Lung microvascular endothelial cell (primary cell): ENCODE measurements at regions not wholly inside any gene's neighbourhood (a gene's known extent, or its start where the extent isn't known, plus 50 kb on each side); places are given as distances from the start of the nearest gene placed in this dataset.
"Not testable (repeated sequence)": the region's sequence is repeated elsewhere in the genome, so short reads cannot be mapped to it uniquely, and the experiment has no call there.

Source experiments
- DNase-seq, 2 donors: peaks; one replicate each; pipeline versions ENCODE4 v3.0.0 to v3.0.0-alpha.2; 2010; ENCODE audit warnings: low read depth in 2 of 2

GRCh38 chr9:7545371-7546165 lies 254.0 kb downstream of the DMAC1 start:
- DNase-seq = no peak

- no peak for DNase-seq
These were observed 256.9 kb downstream of the DMAC1 start for GRCh38 chr9:7542693-7543092.

- DNase-seq = no peak
These were observed 257.5 kb downstream of the DMAC1 start for GRCh38 chr9:7542126-7542525.

DNA sequence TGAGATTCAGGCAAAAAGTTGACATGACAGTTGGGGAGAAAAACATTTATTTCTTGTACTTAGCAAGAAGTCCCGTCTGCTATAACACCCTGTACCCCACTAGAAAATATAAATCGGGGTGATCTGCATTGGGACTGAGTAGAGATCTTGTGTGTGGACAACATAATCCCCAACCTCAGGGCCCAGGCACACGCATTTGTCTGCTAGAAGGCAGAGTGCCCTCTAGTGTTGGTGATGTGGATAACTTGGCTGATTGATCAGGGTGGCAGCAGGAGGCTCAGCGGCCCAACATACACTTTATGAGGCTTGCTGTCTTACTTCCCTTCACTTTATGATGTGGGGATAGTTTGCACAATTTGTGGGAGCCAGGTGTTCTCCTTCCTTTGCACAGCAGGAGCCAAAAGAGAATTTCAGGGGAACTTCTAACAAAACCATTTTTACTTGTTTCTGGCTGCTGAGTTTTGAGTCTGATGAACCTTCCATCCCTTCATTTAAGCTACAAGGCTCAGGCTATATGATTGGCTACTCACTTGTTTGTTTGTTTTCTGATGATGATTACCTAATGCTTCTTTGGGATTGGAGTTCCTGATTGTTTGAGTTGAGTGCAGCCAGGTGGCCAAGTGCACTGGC lies 263.2 kb downstream of the DMAC1 start:
- DNase-seq = peak; percentile 57 to 72

- peak in 1 of 2 donors; percentile 3 for DNase-seq
These were observed 265.2 kb downstream of the DMAC1 start for GRCh38 chr9:7534211-7534935.

GRCh38 chr9:7533376-7534090 lies 266.0 kb downstream of the DMAC1 start:
- DNase-seq = no peak

DNA sequence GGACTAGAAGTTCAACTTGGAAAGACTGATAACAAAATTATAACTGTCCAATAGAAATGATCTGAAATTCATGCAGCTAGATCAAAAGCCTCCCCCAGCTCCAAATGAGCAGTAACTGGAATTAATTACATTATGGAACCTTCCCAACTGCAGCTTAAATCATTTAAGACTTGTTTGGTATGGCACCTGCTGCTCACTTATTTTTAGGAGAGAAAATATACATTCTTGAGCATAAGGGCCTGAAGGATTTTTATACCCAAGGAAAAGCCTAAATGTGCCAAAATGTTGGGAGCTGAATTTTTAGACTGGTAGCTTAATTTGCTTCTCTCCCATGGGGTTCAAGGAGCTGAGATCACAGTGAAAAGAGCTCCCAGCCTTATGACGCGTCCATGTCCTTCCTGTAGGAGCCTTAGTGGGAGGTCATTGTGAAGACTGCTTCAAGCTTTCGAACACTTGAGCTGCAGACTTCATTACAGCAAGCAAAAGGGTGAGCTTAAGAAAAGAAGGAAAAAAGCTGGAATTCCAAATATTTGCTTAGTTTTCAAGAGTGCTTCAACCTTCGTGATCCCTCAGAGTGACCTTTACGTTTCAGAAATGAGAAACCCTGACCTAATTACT lies 276.0 kb downstream of the DMAC1 start:
- no peak for DNase-seq

DNA sequence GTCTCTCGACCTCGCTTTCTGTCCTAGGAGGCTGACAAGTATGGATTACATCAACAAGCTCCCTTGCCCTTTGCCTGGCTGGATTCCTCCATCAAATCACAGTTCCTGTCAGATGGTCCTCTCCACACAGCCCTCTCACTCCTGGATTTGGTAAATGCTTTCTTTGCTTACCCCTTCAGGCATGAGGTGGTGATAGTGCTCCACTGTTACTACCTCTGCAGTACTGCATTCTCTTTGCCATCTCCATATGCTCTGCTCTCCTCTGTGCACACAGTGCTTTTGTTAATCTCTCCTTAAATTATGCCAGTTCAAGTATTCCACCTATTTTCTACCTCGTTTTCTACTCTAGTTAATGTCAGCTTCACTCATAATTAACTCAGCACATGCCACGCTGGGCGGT lies 279.2 kb downstream of the DMAC1 start:
- no peak for DNase-seq

- no peak for DNase-seq
These were observed 283.2 kb downstream of the DMAC1 start for GRCh38 chr9:7516376-7516775.

GRCh38 chr9:7510199-7510598 lies 289.4 kb downstream of the DMAC1 start:
- no peak for DNase-seq

DNA sequence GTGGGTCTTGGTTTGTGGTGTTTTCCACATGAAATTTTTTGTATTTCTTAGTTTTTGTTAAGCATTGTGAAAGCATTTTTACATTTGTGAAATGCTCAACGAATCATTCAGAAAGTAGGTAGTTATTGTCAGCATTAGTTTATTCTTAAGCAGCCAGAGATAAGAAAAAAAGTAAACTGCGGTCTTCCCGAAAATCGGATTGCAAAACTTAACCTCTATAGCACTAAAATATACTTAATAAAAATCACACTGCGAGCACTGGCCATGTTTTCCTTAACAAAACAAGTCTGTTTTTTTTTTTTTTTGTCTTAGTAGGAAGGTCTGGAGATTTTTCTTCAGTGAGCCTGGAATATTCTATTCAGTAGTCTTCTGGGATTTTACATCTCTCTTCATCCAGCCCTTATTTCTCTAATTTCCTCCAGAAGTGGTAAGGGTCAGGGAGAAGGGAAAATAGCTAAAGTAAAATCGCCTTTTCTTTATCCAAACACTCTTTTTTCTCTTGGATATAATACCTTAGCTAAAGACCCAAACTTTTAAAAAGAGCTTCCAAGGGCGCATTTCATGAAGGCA lies 289.9 kb downstream of the DMAC1 start:
- DNase-seq = no peak

DNA sequence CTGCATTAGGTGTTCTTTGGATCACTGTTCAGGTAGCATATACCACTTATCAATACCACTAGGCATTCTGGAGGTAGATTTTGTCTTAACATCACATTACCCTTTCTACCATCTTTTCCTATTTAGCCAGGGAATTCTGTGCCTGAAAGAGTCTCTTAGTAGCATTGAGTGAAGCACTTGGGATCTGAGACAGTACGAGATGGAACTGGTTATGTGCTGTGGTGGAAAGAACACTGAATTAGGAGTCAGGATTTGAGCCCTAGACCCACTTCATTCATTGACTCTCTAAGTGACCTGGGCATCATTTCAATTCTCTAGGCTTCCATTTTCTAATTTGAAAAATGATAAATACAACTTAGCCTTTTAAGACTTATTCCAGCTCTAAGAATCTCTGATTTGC lies 291.1 kb downstream of the DMAC1 start:
- no peak for DNase-seq

DNA sequence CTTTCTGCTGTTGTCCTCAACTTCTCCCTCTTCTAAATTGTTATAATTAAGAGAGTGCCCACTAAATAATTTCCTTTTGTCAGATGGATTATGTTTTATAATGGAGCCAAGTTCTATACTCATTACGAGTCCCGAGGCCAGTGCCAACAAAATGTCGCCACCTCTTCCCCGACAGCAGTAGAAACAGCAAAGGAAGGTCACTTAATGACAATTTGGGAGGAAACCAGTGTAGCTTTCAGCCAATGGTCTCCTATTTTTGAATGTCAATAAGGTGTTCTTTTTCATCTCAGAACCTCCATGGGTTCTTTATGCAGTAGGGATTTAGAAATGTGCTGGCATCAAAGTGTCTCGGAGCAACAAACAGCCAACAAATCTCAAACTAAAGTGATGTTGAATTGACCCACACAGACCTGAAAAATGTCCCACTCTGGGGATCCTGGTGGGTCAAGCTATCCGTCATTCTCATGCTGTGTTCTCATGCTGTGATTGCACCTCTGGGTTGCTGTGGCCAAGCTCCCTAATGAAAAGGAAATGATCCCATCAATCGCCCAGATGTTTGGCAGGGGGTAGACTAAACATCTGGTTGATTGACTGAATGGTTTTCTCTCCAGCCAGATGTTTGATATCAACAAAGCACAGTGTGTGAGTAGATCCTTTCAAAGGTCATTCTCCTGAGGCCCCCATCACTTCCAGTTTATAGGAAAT lies 291.9 kb downstream of the DMAC1 start:
- DNase-seq = no peak

DNA sequence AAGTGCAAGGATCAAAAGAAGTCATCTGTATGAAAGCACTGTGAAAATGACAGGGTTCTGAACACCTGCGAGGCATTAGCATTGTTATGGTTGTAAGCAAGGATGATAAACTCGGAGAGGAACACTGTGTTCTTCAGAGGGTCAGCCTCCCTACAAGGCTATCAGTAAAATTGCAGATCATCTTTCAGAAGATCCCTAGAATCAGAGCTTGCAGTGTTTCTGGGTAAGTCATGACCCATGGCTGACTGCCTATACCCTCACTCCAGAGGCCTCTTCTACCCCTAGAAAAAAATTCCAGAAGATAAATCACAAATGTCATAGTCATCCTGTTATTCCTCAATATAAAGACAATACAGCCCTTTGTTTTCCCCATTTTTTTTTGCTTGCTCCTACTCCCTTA lies 292.6 kb downstream of the DMAC1 start:
- no peak for DNase-seq

- no peak for DNase-seq
These were observed 299.1 kb downstream of the DMAC1 start for GRCh38 chr9:7500521-7500920.

- DNase-seq = no peak
These were observed 307.9 kb downstream of the DMAC1 start for GRCh38 chr9:7491641-7492040.

DNA sequence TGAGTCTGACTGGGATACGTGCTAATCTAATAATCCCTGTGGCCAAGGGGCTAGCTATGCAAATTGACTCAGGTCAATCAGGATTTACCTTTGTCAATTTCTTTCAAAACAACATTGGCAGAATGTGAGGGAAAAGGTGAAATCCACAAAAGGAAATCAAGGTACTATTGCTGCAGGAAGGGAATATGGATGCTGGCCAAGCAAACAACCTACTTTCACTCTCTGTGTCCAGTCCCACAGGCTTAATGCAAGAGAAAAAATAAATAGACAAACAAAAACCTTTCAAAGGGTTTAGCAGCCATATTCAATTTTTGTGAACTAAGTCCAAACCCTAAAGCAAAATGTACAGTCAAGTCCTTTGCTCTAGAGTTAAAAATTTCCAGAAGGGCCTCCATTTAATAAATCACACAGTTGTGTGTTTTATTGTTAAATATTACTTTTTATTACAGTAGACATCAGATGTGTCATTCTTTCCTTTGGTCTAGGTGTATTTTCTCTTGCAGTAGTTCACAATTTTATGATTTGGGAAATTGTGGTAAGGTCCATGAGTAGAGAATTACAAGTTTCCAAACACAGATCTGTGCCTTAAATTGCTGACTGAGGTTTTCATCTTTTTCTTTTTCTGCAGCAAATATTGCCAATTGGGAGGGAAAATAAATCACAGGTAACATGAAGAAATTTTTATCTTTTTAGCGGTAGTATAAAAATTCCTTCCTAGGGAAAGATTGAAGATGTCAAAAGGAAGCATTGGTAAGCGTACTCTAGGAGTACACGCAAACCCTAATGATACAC lies 309.1 kb downstream of the DMAC1 start:
- DNase-seq = no peak

DNA sequence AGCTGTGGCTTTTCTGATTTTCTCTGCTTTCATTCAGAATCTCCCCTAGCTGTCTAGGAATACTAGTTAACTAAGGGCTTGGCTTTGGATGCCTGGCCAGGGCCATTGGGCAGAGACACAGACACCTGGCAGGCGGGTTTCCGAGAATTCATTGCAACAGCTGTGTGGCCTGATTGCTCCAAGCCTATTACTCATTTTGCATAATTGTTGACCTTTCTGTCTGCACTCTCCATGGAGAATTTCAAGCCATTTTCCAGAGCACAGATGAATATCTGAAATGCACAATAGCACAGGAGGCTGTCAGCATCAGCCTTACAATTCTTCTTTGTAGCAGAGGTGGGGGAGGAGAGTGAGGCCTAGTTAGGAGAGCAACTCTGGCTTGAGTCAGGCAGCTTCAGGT lies 310.5 kb downstream of the DMAC1 start:
- DNase-seq = peak in 1 of 2 donors; percentile 8

DNA sequence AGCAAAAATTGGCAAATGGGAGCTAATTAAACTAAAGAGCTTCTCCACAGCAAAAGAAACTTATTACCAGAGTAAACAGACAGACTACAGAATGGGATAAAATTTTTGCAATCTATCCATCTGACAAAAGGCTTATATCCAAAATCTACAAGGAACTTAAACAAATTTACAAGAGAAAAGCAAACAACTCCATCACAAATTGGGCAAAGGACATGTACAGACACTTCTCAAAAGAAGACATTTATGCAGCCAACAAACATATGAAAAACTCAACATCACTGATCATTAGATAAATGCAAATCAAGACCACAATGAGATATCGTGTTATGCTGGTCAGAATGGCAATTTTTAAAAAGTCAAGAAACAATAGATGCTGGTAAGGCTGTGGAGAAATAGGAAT lies 315.6 kb downstream of the DMAC1 start:
- DNase-seq = not testable (repeated sequence)

- no peak for DNase-seq
These were observed 318.0 kb downstream of the DMAC1 start for GRCh38 chr9:7481570-7481969.
